Retina (tissue), 1 donor: ENCODE measurements at regions not wholly inside any gene's neighbourhood (a gene's known extent, or its start where the extent isn't known, plus 50 kb on each side); places are given as distances from the start of the nearest gene placed in this dataset.

Experiments used
- DNase-seq: peaks from one replicate; pipeline ENCODE4 v3.0.0-alpha.2; 2016

- DNase-seq = no peak
Measured at GRCh38 chr1:110816945-110817344, 56.0 kb upstream of the CD53 start.

- no peak for DNase-seq
Measured at GRCh38 chr1:110811529-110811928, 61.4 kb upstream of the CD53 start.

DNA sequence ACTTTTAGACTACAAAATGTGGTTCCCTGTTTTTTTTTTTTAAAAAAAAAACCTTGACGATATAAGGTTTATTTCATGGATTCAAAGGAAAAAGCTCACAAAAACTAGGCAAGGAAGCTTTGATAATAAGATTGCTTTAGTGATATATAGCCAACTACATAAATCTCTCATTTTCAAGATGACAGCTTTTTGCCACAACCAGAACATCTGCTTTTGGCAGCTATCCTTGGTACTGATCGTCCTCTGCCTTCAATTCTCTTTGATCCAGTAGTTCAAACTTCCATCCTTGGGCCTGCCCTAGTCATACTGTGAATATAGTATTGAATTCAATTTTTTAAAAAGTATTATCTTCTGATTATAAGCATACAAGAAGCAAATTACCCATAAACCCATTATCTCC is 72.9 kb upstream of the CD53 start:
- no peak for DNase-seq

GRCh38 chr1:110798691-110799256 is 74.2 kb upstream of the CD53 start:
- DNase-seq = no peak

DNA sequence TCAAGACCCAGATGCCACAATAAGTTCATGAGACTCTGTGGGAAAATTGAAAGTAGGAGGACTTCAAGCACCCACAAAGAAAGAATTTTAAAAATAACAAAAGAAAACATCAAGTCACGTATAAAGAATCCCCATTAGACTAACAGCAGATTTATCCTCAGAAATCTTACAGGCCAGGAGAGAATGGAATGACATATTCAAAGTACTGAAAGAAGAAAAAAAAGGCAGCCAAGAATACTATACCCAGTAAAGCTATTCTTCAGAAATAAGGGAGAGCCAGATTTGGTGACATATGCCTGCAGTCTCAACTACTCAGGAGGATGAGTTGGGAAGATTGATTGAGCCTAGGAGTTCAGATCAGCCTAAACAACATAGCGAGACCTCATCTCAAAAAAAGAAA is 84.3 kb upstream of the CD53 start:
- DNase-seq = no peak

- DNase-seq = no peak
Measured at GRCh38 chr1:110787328-110788071, 85.4 kb upstream of the CD53 start.

DNA sequence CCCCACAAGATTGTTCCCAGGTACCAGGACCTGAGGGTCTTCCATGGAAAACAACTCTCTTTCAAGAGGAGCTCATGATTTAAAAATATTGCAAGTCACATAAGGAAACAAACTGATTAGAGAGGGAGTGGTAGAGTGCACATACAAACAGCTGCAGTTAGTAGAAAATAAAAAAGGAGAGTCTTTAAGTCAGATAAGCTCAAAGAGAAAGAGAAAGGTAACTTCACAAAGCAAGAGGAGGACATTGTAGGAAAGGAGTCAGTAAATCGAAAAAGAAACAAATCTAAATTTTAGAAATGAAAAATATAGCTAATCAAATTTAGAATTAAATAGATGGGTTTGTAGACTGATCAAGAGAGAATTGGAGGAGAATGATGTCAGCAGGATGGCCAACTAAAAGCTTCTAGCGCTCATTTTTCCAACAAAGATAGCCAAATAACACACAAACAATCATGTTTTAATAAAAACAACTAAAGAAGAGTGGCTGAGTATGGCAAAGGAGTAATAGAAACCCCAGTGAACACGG is 86.1 kb upstream of the CD53 start:
- no peak for DNase-seq

- DNase-seq = no peak
Measured at GRCh38 chr1:110785612-110786011, 87.3 kb upstream of the CD53 start.

- DNase-seq = no peak
Measured at GRCh38 chr1:110785055-110785454, 87.9 kb upstream of the CD53 start.

DNA sequence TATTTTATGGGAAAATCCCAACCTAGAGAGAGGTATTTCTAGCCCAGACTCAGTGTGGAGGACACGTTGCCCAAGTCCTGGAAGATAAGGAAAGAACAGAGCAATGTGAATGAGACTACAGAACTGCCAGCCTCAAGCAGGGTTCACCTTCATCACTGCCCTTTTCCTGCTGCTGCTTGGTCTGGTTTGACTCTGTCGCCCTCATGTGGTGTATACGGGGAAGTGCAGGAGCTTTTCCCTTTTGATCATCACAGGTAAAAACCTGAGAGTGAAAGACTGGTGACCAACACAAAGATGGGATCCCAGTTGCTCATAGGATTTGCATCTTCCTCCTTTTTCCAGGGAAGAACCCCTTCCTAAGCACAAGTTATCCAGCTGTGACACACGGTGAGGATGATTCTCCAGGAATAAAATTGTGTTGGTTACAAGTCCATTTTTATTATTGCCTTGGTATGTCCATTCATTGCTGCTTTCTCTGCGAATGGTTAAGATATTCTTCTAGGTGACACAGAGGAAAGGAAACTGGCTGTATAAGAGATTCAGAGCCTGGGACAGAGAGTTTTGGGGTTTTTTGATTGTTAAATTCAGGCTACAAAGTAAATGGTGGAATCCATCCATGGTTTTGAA is 89.5 kb upstream of the CD53 start:
- DNase-seq = peak; percentile 80

DNA sequence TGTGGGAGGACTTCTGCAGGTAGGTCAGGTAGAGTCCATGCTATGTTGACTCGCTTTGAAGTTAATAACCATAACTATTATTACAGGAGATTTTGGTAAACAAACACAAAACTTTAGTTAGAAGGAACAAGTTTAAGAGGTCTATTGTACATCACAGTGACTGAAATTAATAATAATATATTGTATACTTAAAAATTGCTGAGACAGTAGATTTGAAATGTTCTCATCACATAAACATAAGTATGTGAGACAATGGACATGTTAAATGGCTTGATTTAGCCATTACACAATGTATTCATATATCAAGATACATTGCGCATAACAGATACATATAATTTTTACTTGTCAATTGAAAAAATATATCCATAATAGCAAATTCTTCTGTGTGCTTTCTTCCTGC is 91.4 kb upstream of the CD53 start:
- DNase-seq = no peak

- DNase-seq = peak; percentile 93
Measured at GRCh38 chr1:110780600-110781484, 92.1 kb upstream of the CD53 start.

- DNase-seq = no peak
Measured at GRCh38 chr1:110779636-110780035, 93.3 kb upstream of the CD53 start.

- no peak for DNase-seq
Measured at GRCh38 chr1:110778821-110779220, 94.1 kb upstream of the CD53 start.

- DNase-seq = no peak
Measured at GRCh38 chr1:110777228-110777627, 95.7 kb upstream of the CD53 start.

DNA sequence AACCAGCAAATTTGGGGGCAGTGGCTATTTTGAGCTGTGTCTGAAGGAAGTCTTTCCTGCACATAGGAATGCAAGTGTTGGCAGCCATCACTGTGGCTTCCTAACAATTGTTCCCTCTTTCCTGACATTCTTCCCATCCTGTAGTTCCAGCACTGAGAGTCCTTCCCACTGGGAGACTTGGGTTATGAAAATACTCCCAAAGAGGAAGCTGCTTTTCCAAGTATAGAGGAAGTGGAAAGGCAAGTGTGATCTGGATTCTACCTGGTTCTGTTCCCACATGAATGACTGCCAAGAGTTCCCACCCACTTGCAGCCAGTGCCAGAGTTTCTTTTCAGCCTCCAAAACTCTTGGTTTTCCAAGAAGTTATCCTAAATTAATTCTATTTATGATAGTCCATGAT is 98.5 kb upstream of the CD53 start:
- no peak for DNase-seq

DNA sequence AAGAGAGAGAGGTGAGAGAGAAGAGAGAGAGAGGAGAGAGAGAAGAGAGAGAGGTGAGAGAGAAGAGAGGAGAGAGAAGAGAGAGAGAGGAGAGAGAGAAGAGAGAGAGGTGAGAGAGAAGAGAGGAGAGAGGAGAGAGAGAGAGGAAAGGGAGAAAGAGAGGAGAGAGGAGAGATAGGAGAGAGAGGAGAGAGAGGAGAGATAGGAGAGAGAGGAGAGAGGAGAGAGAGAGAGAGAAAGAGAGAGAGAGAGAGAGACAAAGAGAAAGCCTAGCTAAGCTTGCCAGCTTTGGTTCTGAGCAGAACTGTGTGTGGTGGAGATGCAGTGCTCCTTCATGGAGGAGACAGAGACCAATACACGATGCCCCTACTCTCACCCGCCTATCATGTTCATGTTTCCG is 99.1 kb upstream of the KCNA3 start:
- DNase-seq = no peak

DNA sequence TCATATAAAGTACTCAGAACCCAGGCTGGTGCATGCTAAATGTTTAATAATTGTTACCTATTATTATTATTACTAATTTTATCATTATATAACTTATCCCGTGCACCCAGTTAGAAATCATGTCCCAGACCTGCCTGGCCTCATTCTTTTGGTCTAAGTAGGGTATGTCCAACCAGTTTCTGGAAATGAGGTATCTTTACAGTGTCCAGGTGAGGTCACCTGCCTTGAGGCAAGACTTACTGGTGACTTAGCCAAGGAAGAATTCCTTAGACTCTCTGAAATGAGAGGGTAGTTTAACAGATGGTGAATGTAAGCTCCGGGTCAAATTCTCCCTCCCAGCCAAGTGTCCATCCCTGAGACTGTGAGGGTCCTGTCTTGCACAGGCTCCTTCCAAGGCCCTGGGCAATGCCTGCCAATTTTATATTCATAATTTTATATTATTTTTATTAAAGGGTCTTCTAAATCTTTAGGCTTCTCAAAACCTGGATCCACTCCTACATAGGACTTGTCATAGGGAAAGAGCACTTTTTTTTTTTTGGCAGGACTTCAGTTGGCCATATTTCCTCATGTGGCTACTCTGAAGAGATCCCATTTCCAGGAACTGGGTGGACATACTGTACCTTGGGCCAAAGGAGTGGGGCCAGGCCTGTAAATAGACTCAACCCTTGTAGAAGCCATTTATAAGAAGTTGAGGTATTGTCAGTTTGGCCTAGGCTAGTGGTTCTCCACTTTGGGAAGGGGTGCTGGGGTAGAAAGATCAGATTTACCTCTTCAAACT is 96.7 kb upstream of the KCNA3 start:
- no peak for DNase-seq

- DNase-seq = no peak
Measured at GRCh38 chr1:110770832-110771231, 96.1 kb upstream of the KCNA3 start.

GRCh38 chr1:110768605-110769004 is 93.9 kb upstream of the KCNA3 start:
- DNase-seq = no peak

DNA sequence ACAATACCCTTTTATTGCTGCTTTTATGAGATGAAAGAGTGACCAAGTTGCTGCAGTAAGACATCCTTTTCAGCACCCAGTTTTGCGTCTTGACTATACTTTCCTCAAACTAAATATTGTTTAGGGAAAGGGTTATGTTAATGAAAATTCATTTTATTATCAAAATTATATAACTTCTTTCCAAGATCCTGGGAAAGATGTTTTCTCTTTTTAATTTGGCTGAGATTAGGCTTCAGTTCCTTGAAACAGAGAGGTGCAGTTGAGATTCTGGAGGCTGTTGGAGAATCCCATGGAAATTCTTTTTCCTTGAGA is 91.6 kb upstream of the KCNA3 start:
- DNase-seq = no peak

DNA sequence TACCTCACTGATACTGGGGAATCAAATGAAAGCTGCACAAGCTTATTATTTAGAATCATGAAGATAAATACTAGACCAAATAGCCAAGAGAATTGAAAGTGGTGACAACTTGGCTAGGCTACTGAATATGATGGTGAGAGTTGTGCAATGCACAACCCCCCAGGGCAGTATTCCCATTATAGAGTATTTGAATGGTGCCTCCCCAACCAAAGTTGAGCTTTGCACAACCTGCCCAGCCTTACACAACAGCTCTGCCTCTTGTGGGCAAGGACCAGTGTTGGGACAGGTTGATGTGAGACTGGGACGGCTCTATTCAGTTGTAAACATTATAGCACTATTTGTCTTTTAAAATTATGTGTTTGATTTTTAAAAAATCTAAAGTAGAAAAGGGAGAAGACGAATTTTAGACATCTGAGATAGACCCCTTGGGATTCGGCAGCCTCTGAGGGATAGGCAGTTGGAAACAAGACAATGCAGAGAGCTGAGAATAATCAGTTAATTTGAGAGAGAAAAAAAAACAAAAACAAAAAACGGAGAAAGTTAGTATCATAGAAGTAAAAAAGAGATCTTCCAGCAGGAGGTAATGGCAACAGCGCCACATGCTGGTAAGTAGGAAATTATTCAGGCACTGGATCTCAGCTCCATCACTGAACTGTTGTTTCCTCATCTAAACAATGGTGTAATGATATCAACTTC is 91.0 kb upstream of the KCNA3 start:
- DNase-seq = no peak
